HCT116 (cell line): ENCODE measurements at regions not wholly inside any gene's neighbourhood (a gene's known extent, or its start where the extent isn't known, plus 50 kb on each side); places are given as distances from the start of the nearest gene placed in this dataset.

Experiments used
- ATAC-seq: fragments of 200-7000 bp; cut with Tn5 transposase; 2 replicates; pipeline ENCODE4 v1.9.1; 2020; ENCODE audit warnings: mild to moderate bottlenecking, moderate library complexity
- BruUV-seq: library from RNA; stranded (reverse); fragments of 400-500 nt; replicated peaks from 2 replicates; lab custom pipeline; 2021; lab: Mats Ljungman, UMichigan
- CTCF ChIA-PET: fragments of 300-600 bp; sonication (Branson Sonifier 250); formaldehyde crosslinking; loops from one replicate; lab custom pipeline; 2021; ENCODE audit warnings: antibody characterized with exemption; lab: Charles Lee
- POLR2A ChIA-PET: fragments of 300-600, 350-600 bp; sonication (Branson Sonifier 250); formaldehyde crosslinking; loops from one replicate; lab custom pipeline; 2021; ENCODE audit warnings: antibody characterized with exemption; lab: Charles Lee
- RAD21 ChIA-PET, 2 experiments: fragments of 300-600 bp; sonication (Branson Sonifier 250); formaldehyde crosslinking; loops; one replicate each; lab custom pipeline; 2023; ENCODE audit warnings: low total read pairs in 2 of 2; ENCODE audit not compliant: uncharacterized antibody in 2 of 2, unreplicated experiment in 2 of 2, low non-redundant PET in 1 of 2; lab: Charles Lee
- DNase-seq: peaks from one replicate; pipeline ENCODE4 v3.0.0-alpha.2; 2010; ENCODE audit warnings: low read depth, low spot score
- H2AFZ ChIP-seq: fragments of 200-600 bp; shearing (Covaris generic), sonication (generic); 2 replicates; pipeline ENCODE4 v1.6.1; 2017; ENCODE audit warnings: low read depth, mixed run types, mixed read lengths, antibody characterized with exemption, low read length; ENCODE audit not compliant: poor library complexity, severe bottlenecking
- H3K27ac ChIP-seq: 2 replicates; pipeline ENCODE4 v1.5.1; 2012; ENCODE audit warnings: low read depth, low read length
- H3K27me3 ChIP-seq: fragments of 200-600 bp; sonication (generic); 2 replicates; pipeline ENCODE4 v1.6.1; 2016; ENCODE audit warnings: mixed run types, low read length, mixed read lengths; ENCODE audit not compliant: insufficient read depth
- H3K36me3 ChIP-seq, 2 experiments: fragments of 200-500 bp in 1 of 2; fragments of 200-600 bp in 1 of 2; sonication (Bioruptor generic) in 1 of 2; sonication (generic) in 1 of 2; 2 replicates each; pipeline versions ENCODE4 v1.5.1 to v1.6.1; 2014 to 2016; ENCODE audit warnings: low read length in 2 of 2, inconsistent platforms in 1 of 2, mixed read lengths in 1 of 2, mixed run types in 1 of 2; ENCODE audit not compliant: insufficient read depth in 2 of 2, control insufficient read depth in 1 of 2
- H3K4me1 ChIP-seq, 2 experiments: fragments of 200-600 bp in 1 of 2; sonication (generic) in 1 of 2; 2 replicates each; pipeline versions ENCODE4 v1.5.1 to v1.6.1; 2012 to 2017; ENCODE audit warnings: low read length in 2 of 2, inconsistent platforms in 1 of 2, mild to moderate bottlenecking in 1 of 2, mixed read lengths in 1 of 2, mixed run types in 1 of 2, moderate library complexity in 1 of 2; ENCODE audit not compliant: insufficient read depth in 2 of 2, control insufficient read depth in 1 of 2
- H3K4me2 ChIP-seq: fragments of 200-600 bp; sonication (generic); 2 replicates; pipeline ENCODE4 v1.6.1; 2017; ENCODE audit warnings: mixed run types, low read length, mixed read lengths
- H3K4me3 ChIP-seq, 2 experiments: fragments of 200-600 bp in 1 of 2; sonication (generic) in 1 of 2; replicated peaks in 1 of 2; 2 replicates each; pipeline ENCODE4 v1.5.1; 2011 to 2016; ENCODE audit warnings: low read length in 2 of 2, control low read depth in 1 of 2, low read depth in 1 of 2, mild to moderate bottlenecking in 1 of 2, mixed read lengths in 1 of 2, mixed run types in 1 of 2
- H3K79me2 ChIP-seq: fragments of 200-600 bp; sonication (generic); 2 replicates; pipeline ENCODE4 v1.6.1; 2017; ENCODE audit warnings: mild to moderate bottlenecking, mixed run types, low read length, moderate library complexity, mixed read lengths; ENCODE audit not compliant: insufficient read depth
- H3K9ac ChIP-seq: fragments of 200-600 bp; sonication (generic); 2 replicates; pipeline ENCODE4 v1.6.1; 2016; ENCODE audit warnings: low read length, mixed read lengths
- H3K9me2 ChIP-seq: fragments of 200-600 bp; sonication (generic), shearing (Covaris generic); 2 replicates; pipeline ENCODE4 v1.6.1; 2017; ENCODE audit warnings: mixed run types, mild to moderate bottlenecking, moderate library complexity; ENCODE audit not compliant: insufficient read depth
- H3K9me3 ChIP-seq, 2 experiments: fragments of 200-500 bp in 1 of 2; fragments of 200-600 bp in 1 of 2; sonication (Bioruptor generic) in 1 of 2; sonication (generic) in 1 of 2; 2 replicates each; pipeline ENCODE4 v1.6.1; 2014 to 2017; ENCODE audit warnings: low read length in 2 of 2, mixed read lengths in 2 of 2, inconsistent platforms in 1 of 2, low read depth in 1 of 2, mild to moderate bottlenecking in 1 of 2, mixed run types in 1 of 2, moderate library complexity in 1 of 2; ENCODE audit not compliant: control insufficient read depth in 1 of 2, insufficient read depth in 1 of 2
- H4K20me1 ChIP-seq: fragments of 200-600 bp; sonication (generic), shearing (Covaris generic); 2 replicates; pipeline ENCODE4 v1.6.1; 2017; ENCODE audit warnings: mixed run types, mild to moderate bottlenecking, moderate library complexity; ENCODE audit not compliant: insufficient read depth
- CEBPB ChIP-seq: IDR thresholded peaks from 2 replicates; pipeline ENCODE4 v1.6.1; 2012; ENCODE audit warnings: low read depth
- EGR1 ChIP-seq: IDR thresholded peaks from 2 replicates; pipeline ENCODE4 v1.6.1; 2012; ENCODE audit warnings: low read depth
- ELF1 ChIP-seq: IDR thresholded peaks from 2 replicates; pipeline ENCODE4 v1.6.1; 2012; ENCODE audit warnings: low read depth, borderline replicate concordance
- EZH2 ChIP-seq: fragments of 200-600 bp; sonication (generic); IDR thresholded peaks from 2 replicates; pipeline ENCODE4 v1.6.1; 2017; ENCODE audit warnings: antibody characterized with exemption, mixed run types
- EZH2phosphoT487 ChIP-seq: fragments of 200-600 bp; IDR thresholded peaks from 2 replicates; pipeline ENCODE4 v1.6.1; 2018; ENCODE audit warnings: antibody characterized with exemption, borderline replicate concordance
- FOSL1 ChIP-seq: IDR thresholded peaks from 2 replicates; pipeline ENCODE4 v1.6.1; 2012; ENCODE audit warnings: low read depth
- JUND ChIP-seq: IDR thresholded peaks from 2 replicates; pipeline ENCODE4 v1.6.1; 2012
- POLR2A ChIP-seq: IDR thresholded peaks from 2 replicates; pipeline ENCODE4 v1.7.0; 2011; ENCODE audit warnings: borderline replicate concordance; ENCODE audit not compliant: insufficient read depth, insufficient read length; ENCODE audit errors: extremely low read depth
- POLR2AphosphoS5 ChIP-seq: IDR thresholded peaks from 2 replicates; pipeline ENCODE4 v1.6.1; 2011; ENCODE audit warnings: mild to moderate bottlenecking, low read depth, low read length, moderate library complexity
- SP1 ChIP-seq: IDR thresholded peaks from 2 replicates; pipeline ENCODE4 v1.6.1; 2012; ENCODE audit warnings: low read depth
- TCF7L2 ChIP-seq: IDR thresholded peaks from 2 replicates; pipeline ENCODE4 v1.7.0; 2011; ENCODE audit warnings: borderline replicate concordance, inconsistent platforms; ENCODE audit not compliant: insufficient read depth, insufficient read length; ENCODE audit errors: extremely low read depth
- YY1 ChIP-seq: IDR thresholded peaks from 2 replicates; pipeline ENCODE4 v1.6.1; 2011; ENCODE audit warnings: low read length, low read depth, moderate library complexity, mild to moderate bottlenecking; ENCODE audit not compliant: insufficient replicate concordance; ENCODE audit errors: extremely low read depth
- ZNF274 ChIP-seq: fragments of 200-500 bp; sonication (Bioruptor generic); IDR thresholded peaks from 2 replicates; pipeline ENCODE4 v1.6.1; 2014; ENCODE audit warnings: mild to moderate bottlenecking, low read depth, low read length, inconsistent platforms
- intact Hi-C: fragments of 100-400 bp; cut with micrococcal nuclease; formaldehyde crosslinking; loops from 2 replicates; pipeline ENCODE4 v1.10.0; 2022
- TF ChIP-seq, protein P1 (sequence below), 3 experiments: fragments of 200-600 bp in 1 of 3; sonication (generic) in 1 of 3; IDR thresholded peaks in 2 of 3; conservative IDR thresholded peaks in 1 of 3; 2 replicates each; pipeline ENCODE4 v1.5.1; 2012 to 2017; ENCODE audit warnings: low read depth in 2 of 3, low read length in 2 of 3, antibody characterized with exemption in 1 of 3, borderline replicate concordance in 1 of 3, control low read depth in 1 of 3, mild to moderate bottlenecking in 1 of 3, mixed read lengths in 1 of 3, mixed run types in 1 of 3, moderate library complexity in 1 of 3; ENCODE audit not compliant: insufficient read depth in 1 of 3
- TF ChIP-seq, protein P2 (sequence below): IDR thresholded peaks from 2 replicates; pipeline ENCODE4 v1.6.1; 2012

DNA sequence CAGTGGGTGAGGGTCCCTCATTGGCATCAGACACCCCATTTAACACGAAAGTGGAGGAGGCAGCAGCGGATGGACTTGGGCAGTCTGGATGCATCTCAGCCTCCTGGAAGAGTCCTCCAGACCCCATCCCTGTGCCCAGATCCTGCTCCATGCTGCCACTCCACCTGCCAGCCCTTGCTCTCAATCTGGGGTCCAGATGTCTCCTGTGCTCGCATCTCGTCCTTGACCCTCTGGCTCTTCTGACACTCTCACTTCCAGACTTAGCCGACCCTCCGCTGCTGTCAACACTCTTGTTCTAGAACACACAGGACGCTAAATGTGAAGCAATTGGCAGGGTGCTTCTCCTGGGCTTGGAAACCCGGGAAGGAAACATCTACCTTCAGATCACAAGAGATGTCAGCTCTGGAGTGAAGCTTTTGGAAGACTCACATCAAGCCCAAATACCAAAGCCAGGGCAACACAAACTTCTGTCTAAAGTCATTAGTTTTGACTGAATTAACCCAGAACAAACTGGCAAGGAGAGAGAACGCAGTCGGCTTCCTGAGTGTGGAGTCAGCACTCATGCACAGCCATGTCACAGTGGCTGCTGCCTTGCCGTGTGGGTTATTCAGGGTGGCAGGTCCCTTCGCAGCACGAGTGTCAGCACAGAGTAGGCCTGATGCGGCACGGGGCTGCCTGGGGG, 379.1 kb downstream of the TCERG1L start (continued):
- TF ChIP-seq EZH2, result no peak
- no peak for TF ChIP-seq POLR2A
- TF ChIP-seq, protein P1, sequence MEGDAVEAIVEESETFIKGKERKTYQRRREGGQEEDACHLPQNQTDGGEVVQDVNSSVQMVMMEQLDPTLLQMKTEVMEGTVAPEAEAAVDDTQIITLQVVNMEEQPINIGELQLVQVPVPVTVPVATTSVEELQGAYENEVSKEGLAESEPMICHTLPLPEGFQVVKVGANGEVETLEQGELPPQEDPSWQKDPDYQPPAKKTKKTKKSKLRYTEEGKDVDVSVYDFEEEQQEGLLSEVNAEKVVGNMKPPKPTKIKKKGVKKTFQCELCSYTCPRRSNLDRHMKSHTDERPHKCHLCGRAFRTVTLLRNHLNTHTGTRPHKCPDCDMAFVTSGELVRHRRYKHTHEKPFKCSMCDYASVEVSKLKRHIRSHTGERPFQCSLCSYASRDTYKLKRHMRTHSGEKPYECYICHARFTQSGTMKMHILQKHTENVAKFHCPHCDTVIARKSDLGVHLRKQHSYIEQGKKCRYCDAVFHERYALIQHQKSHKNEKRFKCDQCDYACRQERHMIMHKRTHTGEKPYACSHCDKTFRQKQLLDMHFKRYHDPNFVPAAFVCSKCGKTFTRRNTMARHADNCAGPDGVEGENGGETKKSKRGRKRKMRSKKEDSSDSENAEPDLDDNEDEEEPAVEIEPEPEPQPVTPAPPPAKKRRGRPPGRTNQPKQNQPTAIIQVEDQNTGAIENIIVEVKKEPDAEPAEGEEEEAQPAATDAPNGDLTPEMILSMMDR (IDR thresholded peaks at IDR 0.05 in 2 of 3, conservative IDR thresholded peaks at IDR 0.05 in 1 of 3; ENCODE audit: borderline replicate concordance in 1 of 3, insufficient read depth in 1 of 3, low read depth in 2 of 3, low read length in 2 of 3), result no peak
- no peak for TF ChIP-seq YY1

DNA sequence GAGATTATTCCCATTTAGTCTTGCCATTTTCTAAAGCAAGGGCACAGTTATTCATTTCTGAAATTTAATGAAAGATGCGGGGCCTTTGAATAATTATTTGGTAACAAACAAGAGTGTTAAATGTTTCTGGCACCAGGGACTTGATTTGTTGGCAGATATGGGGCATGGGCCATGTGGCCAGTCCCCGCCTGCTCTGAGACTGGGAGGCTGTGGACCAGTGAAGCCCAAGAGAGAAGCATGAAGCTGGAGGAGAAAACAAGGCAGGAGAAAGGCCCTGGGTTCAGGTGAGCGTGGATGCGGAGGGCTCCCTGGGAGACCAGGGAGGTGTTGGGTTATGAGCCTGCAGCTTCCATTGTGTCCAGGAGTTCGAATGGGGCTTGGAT, 378.5 kb downstream of the TCERG1L start:
- Histone ChIP-seq H3K79me2 (no peaks in the 10 kb centered on the region), H3K4me1 (no peaks in the 10 kb centered on the region), H2AFZ (no peak overlapping the region)
- ATAC-seq (no peak), DNase-seq (no peak)
- no peak for TF ChIP-seq EZH2
- TF ChIP-seq EZH2phosphoT487, result no peak
- no peak for TF ChIP-seq EGR1
- TF ChIP-seq CEBPB, result no peak
- no peak for TF ChIP-seq TCF7L2
- no peak for TF ChIP-seq POLR2A
- TF ChIP-seq ZNF274, result no peak
- TF ChIP-seq, protein P2, sequence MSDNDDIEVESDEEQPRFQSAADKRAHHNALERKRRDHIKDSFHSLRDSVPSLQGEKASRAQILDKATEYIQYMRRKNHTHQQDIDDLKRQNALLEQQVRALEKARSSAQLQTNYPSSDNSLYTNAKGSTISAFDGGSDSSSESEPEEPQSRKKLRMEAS, result no peak
- TF ChIP-seq, protein P1 (IDR thresholded peaks at IDR 0.05 in 2 of 3, conservative IDR thresholded peaks at IDR 0.05 in 1 of 3; ENCODE audit: borderline replicate concordance in 1 of 3, insufficient read depth in 1 of 3, low read depth in 2 of 3, low read length in 2 of 3), result no peak
- no peak for TF ChIP-seq ELF1
- TF ChIP-seq POLR2AphosphoS5, result no peak
- no peak for TF ChIP-seq FOSL1
- TF ChIP-seq SP1, result no peak
- TF ChIP-seq JUND, result no peak
- TF ChIP-seq, all 23 proteins: peak for 0
- ChIA-PET CTCF (no interaction called here), RAD21 (no interaction called here), POLR2A (no interaction called here)
- H3K9me2 ChIP-seq, result no peaks in the 10 kb centered on the region
- no peak overlapping the region for H3K27ac ChIP-seq
- H3K9me3 ChIP-seq, result no peaks in the 10 kb centered on the region
- intact Hi-C loops, result no loop called here
- H3K27me3 ChIP-seq, result no peaks in the 10 kb centered on the region
- H3K4me2 ChIP-seq, result no peak overlapping the region
- BruUV-seq, result no TSS peak
- no peak overlapping the region for H3K9ac ChIP-seq
- no peaks in the 10 kb centered on the region for H3K36me3 ChIP-seq
- no peaks in the 10 kb centered on the region for H4K20me1 ChIP-seq
- no peak overlapping the region for H3K4me3 ChIP-seq
